GM19328 (cell line): ENCODE measurements at regions not wholly inside any gene's neighbourhood (a gene's known extent, or its start where the extent isn't known, plus 50 kb on each side); places are given as distances from the start of the nearest gene placed in this dataset.

Source experiments
- ATAC-seq: cut with Tn5 transposase; IDR thresholded peaks from one replicate; pipeline ENCODE4 v1.9.1; 2021; ENCODE audit warnings: mild to moderate bottlenecking, moderate library complexity; ENCODE audit not compliant: unreplicated experiment

DNA sequence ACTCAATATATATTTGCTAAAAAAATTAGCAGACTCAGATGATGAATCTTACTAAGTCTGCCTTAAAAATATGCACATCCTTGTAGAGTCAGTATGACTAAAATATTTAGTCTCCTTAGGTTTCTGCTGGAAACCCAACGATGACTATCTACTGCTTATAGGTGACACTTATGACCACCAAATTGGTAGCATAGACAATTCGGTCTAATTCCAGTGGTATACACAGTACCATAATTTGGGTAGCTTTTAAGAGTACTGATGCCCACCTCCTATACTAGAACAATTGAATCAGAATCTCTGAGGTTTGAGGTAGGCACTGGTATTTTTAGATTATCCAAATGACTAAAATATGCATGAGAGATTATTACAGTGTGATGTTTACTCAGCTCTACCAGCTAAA is 740.8 kb upstream of the ZEB2 start:
- ATAC-seq: no peak

DNA sequence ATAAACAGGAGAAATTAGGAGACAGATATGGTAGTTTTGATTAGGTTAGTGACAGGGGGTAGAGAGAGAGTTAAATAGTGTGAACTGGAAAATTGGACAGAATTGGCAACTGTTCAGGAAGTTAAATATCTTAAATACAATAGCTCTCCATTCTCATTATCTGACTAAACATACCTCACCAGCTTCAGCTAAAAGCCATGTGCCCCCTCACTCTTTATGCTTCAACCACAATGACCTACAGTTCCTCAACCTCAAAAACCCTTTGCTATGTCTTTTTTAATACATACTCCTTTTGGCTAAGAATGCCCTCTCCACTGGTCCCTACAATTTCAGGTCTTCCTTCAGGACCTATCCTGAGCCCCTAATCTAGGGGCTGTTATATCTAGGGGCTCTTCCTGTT is 740.2 kb upstream of the ZEB2 start:
- ATAC-seq: no peak

DNA sequence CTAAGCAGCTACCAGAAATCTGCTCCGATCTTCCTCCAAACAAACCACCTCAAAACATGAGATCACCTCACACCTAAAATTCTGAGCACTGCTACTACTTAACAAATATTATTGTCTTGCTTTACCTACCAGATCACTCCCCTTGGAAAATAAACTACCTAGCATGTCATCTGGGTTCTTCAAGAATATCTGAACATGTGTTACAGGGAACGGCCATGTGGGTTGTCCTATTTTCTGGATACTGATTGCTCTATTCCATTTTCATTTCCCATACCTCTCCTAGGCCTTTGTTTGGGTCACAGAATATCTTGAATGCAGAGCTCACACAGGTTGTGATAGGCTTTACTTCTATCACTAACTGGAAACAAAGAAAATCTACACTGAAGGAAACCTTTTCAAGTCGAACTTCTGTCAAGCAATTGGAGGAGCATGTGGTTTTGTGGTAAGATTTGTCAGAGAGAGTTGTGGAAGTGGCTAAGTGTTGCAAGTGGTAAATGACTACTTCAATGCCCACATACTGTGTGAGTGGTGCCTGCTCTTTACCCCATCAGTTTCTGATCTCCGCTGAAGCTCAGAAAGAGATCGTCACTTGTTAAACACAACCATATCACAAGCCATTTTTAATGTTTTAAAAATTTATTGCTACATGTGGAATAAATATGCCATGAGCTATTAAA is 739.1 kb upstream of the ZEB2 start:
- ATAC-seq: no peak

DNA sequence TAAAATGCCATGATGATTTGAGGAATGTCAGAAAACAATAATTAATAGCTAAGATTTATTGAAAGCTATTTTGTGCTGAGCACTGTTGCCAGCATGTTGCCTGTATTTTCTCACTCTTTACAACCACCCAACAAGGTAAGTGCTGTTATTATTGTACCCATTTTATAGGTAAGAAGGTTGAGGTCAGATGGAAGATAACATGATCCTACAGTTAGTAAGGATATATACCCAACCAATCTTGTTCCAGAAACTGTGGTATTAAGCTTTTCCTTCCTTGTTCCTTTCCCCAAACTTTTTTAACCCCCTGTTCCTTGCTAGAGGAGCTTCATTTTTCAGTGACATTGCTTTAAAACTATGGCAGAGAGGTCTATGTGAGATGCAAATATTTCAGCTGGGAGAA is 738.0 kb upstream of the ZEB2 start:
- ATAC-seq: no peak

DNA sequence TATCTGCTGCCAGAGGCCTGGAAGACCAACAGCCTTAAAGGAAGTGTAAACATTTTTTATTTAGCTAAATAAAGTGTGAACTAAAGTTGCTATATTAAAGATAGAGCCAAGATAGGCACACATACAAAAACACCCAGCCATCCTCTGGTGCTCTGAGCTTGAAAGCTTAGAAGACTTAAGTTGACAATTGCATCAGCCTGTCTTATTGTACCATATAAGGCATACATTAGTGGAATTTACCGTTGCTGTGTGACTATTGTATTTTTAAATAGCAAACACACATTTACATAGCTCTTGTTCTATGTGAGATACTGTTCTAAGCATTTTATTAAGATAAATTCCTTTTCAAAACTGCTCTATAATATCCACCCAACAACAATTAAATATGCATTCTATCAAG is 736.6 kb upstream of the ZEB2 start:
- ATAC-seq: no peak

DNA sequence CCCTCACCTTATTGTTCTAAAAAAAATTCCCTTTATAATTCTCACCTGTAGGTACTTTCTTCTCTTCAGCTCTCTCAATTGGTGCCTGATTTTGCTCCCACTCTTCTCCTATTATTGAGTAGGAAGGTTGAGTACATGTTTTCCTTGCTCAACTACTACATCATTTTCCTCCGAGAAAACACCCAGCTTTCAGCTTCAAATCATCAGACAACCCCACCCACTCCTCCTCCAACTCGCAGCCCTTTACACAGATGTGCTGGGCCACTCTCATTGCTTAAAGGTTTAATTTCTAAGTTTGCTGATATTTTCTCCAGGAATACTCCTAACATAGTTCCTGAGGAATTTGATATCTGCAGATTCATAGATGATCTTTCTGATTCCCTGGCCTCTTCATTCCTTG is 734.4 kb upstream of the ZEB2 start:
- ATAC-seq: no peak

DNA sequence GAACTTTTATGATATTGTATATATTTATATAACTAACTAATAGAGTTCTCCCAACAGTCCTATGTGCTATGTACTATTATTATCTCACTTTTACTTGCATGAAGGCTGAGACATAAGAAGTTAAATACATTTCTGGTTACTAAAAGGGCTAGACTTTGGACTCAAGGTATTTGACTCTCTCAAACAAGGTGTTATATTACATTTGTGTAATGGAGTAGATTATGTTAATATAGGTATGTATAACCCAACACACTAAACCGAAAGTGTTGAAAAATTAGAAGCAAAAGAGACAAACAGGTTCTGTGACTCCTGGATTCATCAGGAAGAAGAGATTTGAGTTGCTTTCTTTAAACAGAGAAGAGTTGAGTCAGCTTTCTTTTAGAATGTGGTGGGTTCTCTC is 733.6 kb upstream of the ZEB2 start:
- no peak for ATAC-seq

DNA sequence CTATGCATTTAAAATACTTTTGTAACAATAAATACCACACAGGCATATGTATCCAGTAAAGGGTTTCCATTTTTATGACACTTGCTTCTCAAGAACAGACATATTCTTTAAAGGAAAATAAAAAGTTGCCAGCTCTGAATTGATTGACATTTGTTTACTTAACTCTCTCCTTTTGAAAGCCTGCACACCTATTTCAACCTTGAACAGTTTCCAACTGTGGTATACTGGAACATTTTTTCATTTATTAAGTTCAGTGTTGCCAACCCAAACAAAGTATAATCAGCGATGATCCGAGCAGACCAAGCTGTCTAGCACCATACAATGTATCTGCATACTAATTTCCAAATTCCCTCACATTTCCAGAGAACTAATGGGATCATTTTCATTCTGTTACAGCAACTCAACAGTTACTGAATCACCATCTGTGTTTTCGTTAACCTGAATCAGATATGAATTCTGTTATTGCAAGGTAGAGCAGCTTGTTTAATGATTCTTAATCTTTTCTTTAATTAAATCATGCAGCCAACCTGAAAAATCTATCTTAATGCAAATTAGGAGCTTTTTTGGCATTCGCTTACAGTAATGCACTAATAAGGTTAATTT is 725.5 kb upstream of the ZEB2 start:
- no peak for ATAC-seq

DNA sequence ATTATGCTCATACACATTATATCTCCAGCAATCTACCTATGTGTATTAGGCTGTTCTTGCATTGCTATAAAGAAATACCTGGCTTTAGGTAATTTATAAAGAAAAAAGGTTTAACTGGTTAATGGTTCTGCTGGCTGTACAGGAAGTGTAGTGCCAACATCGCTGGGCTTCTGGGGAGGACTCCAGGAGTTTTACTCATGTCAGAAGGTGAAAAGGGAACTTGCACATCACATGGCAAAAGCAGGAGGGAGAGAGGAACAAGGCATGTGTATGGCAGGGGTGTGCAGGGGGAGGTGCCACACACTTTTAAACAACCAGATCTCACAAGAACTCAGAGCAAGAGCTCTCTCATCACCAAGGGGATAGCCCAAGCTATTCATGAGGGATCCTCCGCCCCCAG is 715.4 kb upstream of the ZEB2 start:
- ATAC-seq: no peak

DNA sequence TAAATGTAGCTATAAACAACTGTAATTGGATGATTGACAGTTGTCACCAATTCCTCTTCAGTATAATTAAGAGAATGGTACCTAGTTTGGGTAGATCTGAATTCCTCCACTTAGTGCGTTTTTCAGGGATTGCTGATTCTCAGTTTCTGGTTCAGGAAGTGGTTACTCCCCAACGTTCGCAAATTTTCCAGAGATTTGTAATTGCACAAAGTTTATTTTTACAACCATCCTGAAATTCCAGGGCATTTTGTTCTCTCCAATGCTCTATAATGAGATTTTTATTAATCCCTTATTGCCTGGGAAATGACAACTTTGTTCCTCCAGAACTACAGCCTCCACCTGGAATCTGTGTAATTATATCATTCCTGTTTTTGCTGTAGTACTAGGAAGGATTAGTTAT is 710.6 kb upstream of the ZEB2 start:
- no peak for ATAC-seq

DNA sequence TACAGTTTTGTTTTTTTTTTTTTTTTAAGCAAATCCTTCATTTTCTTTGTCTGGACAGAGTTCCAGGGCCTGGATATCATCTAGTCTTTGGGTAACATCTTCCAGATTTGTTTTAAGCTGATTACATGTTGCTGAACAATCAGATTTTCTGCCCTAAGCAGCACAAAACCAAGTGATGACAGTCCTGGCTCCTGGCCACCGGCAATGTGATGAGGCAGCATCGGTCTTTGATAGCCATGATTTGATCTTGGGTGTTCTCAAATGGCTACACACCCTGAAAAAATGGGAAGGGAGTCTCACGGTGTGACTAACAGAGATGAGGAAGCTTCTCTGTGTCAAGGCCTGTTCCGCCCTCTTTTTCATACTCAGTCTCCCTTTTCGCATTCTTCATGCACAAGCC is 708.6 kb upstream of the ZEB2 start:
- no peak for ATAC-seq

DNA sequence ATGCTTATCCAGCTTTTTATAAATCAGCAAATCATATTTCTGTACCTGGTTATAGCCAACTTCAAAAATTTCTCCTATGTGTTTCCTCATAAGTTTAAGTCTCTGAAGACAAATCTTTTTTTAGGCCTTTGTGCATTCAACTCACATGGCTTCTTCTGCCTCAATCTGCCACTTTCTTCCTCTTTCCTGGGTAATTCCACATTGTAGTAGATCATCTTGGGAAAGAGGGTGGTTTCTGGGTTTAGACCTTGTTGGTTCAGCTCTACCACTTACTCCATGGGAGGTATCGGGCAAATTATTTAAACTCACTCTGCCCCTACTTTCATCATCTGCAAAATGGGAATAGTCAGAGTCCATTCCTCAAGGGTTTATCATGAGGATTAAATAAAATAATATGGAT is 707.0 kb upstream of the ZEB2 start:
- no peak for ATAC-seq

DNA sequence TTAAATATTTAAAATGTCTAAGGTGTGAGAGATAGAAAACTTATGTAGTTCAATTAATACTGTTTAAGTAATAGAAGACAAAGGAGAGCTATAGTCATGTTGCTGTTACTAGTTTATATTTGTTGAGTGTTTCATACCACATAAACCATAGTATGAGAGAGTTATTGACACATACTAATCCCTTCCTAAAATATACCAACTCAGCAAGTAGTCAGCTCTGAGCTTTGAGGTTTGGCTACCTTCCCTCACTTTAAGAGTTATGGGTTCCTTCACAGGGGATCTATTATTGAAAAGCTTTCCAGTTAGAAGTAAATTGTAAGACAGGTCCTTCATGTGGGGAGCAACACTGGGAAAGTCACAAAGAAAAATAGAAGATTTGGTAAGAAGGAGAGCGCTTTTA is 701.6 kb upstream of the ZEB2 start:
- no peak for ATAC-seq

DNA sequence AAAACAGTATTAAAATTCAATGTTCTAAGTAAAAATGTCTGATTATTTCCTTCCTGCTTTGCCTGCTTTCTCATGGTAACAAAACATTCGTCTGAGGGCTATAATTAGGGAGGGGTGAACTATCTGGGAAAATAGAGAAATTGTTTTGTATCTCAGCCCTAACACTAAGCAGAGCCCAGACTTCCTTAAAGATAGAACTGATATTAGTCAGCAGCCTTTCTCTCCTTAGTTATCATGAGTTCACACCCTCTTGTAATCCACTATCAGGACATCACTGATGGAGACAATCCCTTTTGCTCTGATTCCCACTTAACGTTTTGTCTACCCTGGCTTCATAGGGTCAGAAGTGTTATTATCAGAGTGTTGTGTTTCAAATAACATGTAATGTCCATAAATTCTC is 701.1 kb upstream of the ZEB2 start:
- ATAC-seq: no peak

DNA sequence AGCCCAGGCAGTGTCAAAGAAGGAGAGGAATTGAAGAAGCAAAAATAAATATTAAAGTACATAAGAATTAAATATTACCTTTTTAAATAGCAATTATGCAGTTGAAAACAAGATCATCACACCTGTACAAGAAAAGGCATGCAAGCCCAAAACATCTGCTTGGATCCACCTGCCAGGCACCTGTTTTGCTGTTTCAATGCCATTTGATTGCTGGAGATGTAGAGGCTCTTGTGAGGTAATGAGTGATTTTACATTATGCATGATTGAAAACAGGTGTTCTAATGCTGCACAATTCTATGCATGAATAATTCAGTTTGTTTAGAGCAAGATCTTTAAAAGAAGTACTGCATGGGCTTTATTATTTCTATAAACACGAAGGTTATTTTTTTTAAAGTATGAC is 700.6 kb upstream of the ZEB2 start:
- no peak for ATAC-seq

DNA sequence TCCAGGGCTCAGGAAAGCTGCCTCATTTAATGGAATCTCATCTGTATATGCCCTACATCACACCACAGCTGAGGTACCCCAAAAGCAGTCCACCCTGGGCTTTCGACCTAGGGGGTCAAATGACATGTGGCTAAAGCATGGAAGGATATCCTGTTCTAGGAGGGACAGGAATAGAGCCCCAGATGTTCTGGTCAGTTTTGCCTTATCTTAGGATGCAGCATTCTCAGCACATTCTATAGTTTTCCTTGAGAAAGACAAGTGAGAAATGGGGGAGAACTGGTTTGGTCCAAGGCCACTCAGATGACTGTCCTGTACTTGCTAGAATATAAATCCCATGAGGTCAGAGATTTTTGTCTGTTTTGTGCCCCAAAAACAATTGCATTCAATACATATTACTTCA is 688.0 kb upstream of the ZEB2 start:
- no peak for ATAC-seq

DNA sequence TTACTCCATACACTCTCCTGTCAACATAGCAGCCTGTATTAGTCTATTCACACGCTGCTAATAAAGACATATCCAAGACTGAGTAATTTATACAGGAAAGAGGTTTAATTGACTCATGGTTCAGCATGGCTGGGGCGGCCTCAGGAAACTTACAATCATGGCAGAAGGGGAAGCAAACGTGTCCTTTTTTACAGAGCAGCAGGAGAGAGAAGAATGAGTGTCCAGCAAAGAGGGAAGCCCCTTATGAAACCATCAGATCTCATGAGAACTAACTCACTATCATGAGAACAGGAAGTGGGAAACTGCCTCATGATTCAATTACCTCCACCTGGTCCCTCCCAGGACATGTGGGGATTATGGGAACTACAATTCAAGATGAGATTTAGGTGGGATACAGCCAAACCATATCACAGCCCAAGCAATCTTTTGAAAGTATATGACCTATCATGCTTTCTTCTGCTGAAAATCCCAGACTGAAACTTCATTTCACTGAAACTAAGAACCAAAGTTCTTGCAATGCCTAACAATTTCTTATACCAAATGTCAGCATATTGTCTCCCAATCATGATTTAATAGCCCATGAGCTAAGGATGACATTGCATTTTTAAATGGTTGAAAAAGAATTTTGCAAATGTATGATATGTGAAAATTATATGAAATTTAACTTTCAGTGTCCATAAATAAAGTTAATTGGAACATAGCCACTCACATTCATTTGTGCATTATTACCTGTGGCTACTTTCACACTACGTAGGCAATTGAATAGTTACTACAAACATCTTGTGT is 686.8 kb upstream of the ZEB2 start:
- ATAC-seq: no peak

DNA sequence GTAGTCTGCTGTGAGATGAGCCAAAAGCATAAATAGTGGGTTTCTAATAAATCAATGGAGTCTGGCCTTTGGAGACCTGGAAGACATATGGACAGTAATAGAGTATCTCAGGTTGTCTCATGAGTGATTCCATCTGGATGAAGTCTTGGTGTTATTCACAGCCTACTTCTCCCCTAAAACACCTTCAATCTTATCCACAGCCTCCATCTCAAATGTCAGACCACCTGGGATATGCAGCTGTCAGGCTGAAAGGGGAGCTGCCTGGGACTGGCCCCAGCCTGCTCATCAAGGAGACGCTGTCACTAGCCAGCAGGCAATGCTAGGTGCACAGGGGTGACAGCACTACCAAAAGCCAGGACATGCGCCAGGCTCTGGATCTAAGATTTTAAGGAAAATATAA is 684.0 kb upstream of the ZEB2 start:
- ATAC-seq: no peak

DNA sequence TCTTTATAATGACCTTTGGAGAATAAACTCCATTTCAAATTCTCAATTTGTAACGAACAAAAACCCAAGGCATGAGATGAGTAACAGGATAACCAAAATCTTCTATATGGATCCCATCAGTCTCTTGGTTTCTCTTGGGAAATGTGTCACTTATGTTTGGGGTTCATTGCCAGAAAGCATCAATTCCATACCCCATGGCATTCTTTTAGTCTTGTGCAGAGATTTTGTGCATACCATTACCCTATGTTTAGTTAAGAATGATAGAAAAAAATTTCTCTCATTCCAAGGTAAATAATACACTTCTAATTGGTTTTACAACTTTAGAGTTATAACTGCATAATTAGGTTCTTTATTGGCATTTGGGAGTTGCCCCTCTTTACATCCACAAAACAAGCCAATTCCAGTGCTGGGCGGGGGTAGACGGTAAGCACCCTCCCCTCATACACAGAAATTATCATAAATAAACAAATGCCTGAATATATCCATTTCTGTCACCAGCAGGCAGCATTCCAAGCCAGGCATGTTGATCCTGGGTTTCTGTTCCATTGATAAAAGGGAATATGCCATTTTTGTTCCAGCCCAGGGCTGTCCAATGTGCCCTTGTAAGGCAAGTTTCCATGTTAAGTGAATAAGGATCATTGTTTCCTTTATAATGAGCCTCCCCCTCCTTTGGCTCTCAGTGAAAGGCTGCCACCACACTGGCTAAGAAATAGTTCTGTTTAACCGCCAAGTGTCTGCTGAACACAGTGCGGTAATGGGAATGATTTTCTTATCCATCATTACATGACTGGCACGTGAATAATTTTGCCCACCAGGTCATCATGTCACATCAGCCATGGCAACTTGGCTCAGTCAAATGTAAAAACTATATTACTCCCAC is 680.1 kb upstream of the ZEB2 start:
- no peak for ATAC-seq

DNA sequence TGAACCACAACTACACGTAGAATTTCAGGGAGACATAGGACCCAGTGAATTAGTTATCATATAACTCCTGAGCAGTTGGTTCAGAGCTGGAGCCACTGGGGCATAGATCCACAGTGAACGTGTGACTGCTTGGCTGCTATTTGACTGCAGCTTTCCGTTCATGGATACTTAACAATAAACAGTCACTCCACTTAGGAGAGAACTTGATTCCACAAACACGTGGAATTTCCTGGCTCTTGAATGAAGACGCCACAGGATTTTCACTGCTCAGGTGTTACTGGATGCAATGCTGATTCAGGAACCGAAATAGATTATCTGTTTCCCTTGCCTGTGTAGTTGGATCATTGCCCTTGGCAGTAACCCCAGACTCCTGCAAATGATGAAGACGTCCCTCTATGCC is 679.1 kb upstream of the ZEB2 start:
- no peak for ATAC-seq

DNA sequence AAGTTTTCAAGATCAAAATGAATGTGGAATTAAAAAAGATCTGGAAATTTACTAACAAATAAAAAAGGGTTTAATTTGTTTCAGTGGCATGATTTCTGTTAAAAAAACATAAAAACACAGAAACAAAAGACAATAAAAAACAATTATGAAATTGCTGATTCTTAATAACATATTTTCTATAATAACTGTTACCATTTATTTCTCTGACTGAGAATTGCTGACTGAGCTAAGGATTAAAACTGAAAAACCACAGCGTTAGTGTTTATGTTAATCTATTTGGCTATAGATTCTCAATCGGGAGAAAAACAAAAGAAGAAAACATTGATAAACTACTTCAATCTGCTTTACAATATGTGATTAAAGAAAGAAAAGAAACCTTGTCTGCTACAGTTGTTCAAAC is 678.6 kb upstream of the ZEB2 start:
- no peak for ATAC-seq
